ENCODE measurements at regions not wholly inside any gene's neighbourhood (a gene's known extent, or its start where the extent isn't known, plus 50 kb on each side); places are given as distances from the start of the nearest gene placed in this dataset.

DNA sequence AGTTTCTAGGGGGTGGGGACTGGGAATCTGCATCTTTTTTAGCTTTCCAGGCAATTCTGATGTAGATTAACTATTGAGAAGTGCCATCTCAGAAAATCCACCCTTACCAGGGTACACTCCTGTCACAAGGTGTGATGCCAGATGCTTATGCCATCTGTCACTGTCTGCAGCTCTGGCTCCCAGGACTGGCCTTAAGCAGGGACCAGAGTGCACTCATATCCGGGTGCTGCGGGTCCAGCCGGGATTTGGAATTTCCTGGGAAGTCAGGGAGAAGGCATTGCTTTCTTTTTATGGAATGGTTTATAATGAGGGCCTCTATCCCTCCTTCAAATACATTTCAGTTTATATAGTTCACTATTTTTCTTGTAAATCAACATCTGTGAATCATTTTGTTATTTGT lies 92.6 kb downstream of the TMEM174 start:
- H3K9me3 ChIP-seq: no peaks in the 10 kb centered on the region
- DNase-seq: no peak
- H3K4me1 ChIP-seq: no peaks in the 10 kb centered on the region
- H3K4me3 ChIP-seq (replicated peaks in 1 of 3): no peak overlapping the region
- no peak for TF ChIP-seq POLR2A (IDR thresholded peaks at IDR 0.05)
- WGBS, 2 donors: 80 to 85% methylated on average over 3 of the region's 3 CpGs
- intact Hi-C loops (cut with DNase I): no loop called here
- H3K27me3 ChIP-seq: no peaks in the 10 kb centered on the region
- H3K36me3 ChIP-seq: no peaks in the 10 kb centered on the region
- no peak overlapping the region for H3K27ac ChIP-seq

DNA sequence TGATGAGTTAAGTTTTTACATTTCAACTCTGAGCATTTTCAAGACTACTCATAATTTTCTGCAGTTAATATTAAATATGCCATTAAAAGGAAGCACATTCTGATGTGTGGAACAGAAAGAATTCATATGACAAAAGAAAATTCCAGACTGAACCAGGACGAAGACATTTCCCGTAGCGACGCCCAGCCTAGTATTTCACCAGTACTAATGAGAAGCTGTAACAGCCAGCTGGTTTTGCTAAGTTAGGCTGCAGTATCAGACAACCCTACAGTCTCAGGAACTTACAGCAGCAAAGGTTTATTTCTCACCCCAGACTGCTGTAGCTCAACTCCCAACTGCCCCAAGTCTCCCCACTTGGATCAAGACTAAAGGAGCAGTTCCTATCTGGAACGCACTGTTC lies 91.6 kb downstream of the TMEM174 start:
- H3K27me3 ChIP-seq: no peaks in the 10 kb centered on the region
- TF ChIP-seq, protein P1, sequence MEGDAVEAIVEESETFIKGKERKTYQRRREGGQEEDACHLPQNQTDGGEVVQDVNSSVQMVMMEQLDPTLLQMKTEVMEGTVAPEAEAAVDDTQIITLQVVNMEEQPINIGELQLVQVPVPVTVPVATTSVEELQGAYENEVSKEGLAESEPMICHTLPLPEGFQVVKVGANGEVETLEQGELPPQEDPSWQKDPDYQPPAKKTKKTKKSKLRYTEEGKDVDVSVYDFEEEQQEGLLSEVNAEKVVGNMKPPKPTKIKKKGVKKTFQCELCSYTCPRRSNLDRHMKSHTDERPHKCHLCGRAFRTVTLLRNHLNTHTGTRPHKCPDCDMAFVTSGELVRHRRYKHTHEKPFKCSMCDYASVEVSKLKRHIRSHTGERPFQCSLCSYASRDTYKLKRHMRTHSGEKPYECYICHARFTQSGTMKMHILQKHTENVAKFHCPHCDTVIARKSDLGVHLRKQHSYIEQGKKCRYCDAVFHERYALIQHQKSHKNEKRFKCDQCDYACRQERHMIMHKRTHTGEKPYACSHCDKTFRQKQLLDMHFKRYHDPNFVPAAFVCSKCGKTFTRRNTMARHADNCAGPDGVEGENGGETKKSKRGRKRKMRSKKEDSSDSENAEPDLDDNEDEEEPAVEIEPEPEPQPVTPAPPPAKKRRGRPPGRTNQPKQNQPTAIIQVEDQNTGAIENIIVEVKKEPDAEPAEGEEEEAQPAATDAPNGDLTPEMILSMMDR (IDR thresholded peaks at IDR 0.05): no peak
- no peak for TF ChIP-seq POLR2A (IDR thresholded peaks at IDR 0.05)
- H3K27ac ChIP-seq: no peak overlapping the region
- no peak overlapping the region for H3K4me3 ChIP-seq (replicated peaks in 1 of 3)
- H3K36me3 ChIP-seq: no peaks in the 10 kb centered on the region
- WGBS, 2 donors: 88 to 89% methylated on average over 5 of the region's 5 CpGs
- DNase-seq: no peak
- H3K4me1 ChIP-seq: no peaks in the 10 kb centered on the region
- H3K9me3 ChIP-seq: no peaks in the 10 kb centered on the region
- intact Hi-C loops (cut with DNase I): no loop called here

DNA sequence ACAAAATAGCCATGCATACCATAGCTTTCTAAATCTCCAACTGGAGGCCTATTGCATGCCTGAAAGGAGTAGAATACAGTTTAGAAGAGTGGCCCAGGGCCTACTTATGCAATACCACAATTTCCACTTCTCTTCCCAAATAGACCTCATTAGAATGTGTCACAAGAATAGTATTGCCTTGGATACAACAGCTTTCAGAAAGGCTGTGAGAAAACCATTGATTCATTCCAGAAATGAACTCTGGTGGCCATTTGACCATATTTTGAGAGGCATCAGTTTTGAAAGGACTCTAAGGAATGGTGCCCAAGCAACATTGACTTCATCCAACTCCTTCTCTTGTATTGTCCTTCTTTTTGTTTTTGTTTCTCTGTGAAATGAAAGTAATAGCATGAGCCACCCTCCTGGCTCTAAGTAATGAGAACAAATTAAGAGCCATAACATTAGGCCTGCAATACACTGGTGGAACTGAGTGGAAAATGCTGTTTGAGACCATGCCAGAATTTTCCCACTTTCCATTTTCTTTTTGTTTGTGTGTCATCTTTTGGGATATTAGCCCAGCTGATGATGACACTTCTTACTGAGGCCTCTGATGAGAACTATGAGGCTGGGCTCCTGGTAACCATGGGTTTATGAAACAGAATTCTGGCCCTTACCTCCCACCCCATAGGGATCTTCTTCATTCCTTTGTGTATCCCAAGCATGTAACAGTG lies 90.2 kb downstream of the TMEM174 start:
- no peaks in the 10 kb centered on the region for H3K36me3 ChIP-seq
- no peaks in the 10 kb centered on the region for H3K4me1 ChIP-seq
- H3K27ac ChIP-seq: no peak overlapping the region
- no peaks in the 10 kb centered on the region for H3K9me3 ChIP-seq
- intact Hi-C loops (cut with DNase I): no loop called here
- no peaks in the 10 kb centered on the region for H3K27me3 ChIP-seq
- TF ChIP-seq, protein P1 (IDR thresholded peaks at IDR 0.05): no peak
- TF ChIP-seq POLR2A (IDR thresholded peaks at IDR 0.05): no peak
- no peak overlapping the region for H3K4me3 ChIP-seq (replicated peaks in 1 of 3)
- DNase-seq: no peak

DNA sequence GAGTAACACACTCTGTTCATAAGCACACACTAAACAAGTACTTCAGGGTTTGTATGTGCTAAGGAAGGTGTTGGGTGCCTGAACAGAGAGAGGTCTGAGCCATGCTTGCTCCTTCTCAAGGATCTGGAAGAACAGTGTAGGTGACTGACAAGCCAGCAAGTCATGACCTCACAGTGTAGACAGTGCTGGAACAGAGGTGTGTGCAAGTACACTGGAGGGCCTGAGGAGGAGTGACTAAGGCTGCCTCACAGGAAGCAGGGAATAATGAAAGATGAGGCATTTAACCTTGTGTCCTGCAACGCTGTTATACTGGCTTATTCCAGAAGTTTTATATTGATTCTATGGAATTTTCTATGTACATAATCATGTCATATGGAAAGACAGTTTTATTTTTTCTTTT lies 83.9 kb downstream of the TMEM174 start:
- Histone ChIP-seq H3K4me3 (replicated peaks in 1 of 3) (no peak overlapping the region), H3K4me1 (no peaks in the 10 kb centered on the region), H3K9me3 (no peaks in the 10 kb centered on the region), H3K27ac (no peak overlapping the region), H3K36me3 (no peaks in the 10 kb centered on the region), H3K27me3 (no peaks in the 10 kb centered on the region)
- no peak for DNase-seq
- WGBS, 2 donors: 92 to 94% methylated on average over 1 of the region's 1 CpG
- intact Hi-C loops (cut with DNase I): no loop called here
- TF ChIP-seq, protein P1 (IDR thresholded peaks at IDR 0.05): no peak
- no peak for TF ChIP-seq POLR2A (IDR thresholded peaks at IDR 0.05)

DNA sequence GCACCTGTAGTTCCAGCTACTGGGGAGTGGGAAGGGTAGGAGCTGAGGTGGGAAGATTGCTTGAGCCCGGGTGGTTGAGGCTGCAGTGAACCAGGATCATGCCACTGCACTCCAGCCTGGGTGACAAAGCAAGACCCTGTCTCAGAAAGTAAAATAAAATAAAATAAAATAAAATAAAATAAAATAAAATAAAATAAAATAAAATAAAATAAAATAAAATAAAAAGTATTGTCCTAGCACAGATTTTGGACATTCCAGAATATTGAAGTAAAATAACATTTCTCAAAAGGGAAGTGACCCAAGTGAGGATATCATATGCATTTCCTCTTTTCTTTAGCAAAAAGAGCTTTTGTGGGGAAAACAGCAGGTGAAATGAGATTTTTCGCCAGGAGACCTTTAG lies 83.5 kb downstream of the TMEM174 start:
- Histone ChIP-seq H3K9me3 (no peaks in the 10 kb centered on the region), H3K36me3 (no peaks in the 10 kb centered on the region), H3K27ac (no peak overlapping the region), H3K4me3 (replicated peaks in 1 of 3) (no peak overlapping the region), H3K27me3 (no peaks in the 10 kb centered on the region), H3K4me1 (no peaks in the 10 kb centered on the region)
- intact Hi-C loops (cut with DNase I): no loop called here
- no peak for DNase-seq
- WGBS, 2 donors: 86 to 88% methylated on average over 2 of the region's 2 CpGs
- TF ChIP-seq, protein P1 (IDR thresholded peaks at IDR 0.05): no peak
- TF ChIP-seq POLR2A (IDR thresholded peaks at IDR 0.05): no peak
